Testis (tissue), 2 donors: ENCODE measurements at regions not wholly inside any gene's neighbourhood (a gene's known extent, or its start where the extent isn't known, plus 50 kb on each side); places are given as distances from the start of the nearest gene placed in this dataset.

Source experiments
- DNase-seq: peaks from one replicate; pipeline ENCODE4 v3.0.0-alpha.2; 2019
- H3K27ac ChIP-seq, 2 donors: fragments of 200-600 bp; sonication (generic); one replicate each; pipeline ENCODE4 v1.5.1; 2019
- H3K27me3 ChIP-seq: fragments of 200-600 bp; sonication (generic); one replicate; pipeline ENCODE4 v1.5.1; 2019
- H3K36me3 ChIP-seq: fragments of 200-600 bp; sonication (generic); one replicate; pipeline ENCODE4 v1.5.1; 2017; ENCODE audit warnings: low read depth; ENCODE audit errors: missing control alignments
- H3K4me1 ChIP-seq: fragments of 200-600 bp; sonication (generic); one replicate; pipeline ENCODE4 v1.5.1; 2019
- H3K4me3 ChIP-seq, 2 donors: fragments of 200-600 bp; sonication (generic); one replicate each; pipeline ENCODE4 v1.5.1; 2017 to 2019
- H3K9me3 ChIP-seq: fragments of 200-600 bp; sonication (generic); one replicate; pipeline ENCODE4 v1.5.1; 2017
- CTCF ChIP-seq, 3 experiments: fragments of 450-650 bp in 2 of 3; fragments of 200-600 bp in 1 of 3; sonication (generic) in 1 of 3; IDR thresholded peaks; one replicate each; pipeline ENCODE4 v1.5.1; 2016 to 2019; ENCODE audit warnings: antibody characterized with exemption in 3 of 3, mild to moderate bottlenecking in 2 of 3, moderate library complexity in 1 of 3
- POLR2A ChIP-seq: fragments of 450-650 bp; IDR thresholded peaks from one replicate; pipeline ENCODE4 v1.6.1; 2017; ENCODE audit warnings: antibody characterized with exemption, mild to moderate bottlenecking, moderate library complexity
- WGBS, 2 donors: methylation state at CpG; one replicate each; pipeline ENCODE4 v1.1.5; 2018; 5-methylcytosine and 5-hydroxymethylcytosine counted together
- intact Hi-C: fragments of 100-400 bp; cut with DNase I; formaldehyde crosslinking; loops from one replicate; pipeline ENCODE4 v1.15.1; 2023; ENCODE audit warnings: low total_unique reads

DNA sequence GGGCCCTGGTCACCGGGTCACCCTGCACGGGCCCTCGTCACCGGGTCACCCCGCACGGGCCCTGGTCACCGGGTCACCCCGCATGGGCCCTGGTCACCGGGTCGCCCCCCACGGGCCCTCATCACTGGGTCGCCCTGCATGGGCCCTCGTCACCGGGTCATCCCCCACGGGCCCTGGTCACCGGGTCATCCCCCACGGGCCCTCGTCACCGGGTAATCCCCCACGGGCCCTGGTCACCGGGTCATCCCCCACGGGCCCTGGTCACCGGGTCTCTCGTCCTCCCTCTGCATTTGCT is 77.6 kb downstream of the RIPK4 start:
- Histone ChIP-seq H3K4me3 (no peak overlapping the region), H3K27me3 (no peaks in the 10 kb centered on the region), H3K36me3 (no peaks in the 10 kb centered on the region), H3K9me3 (no peaks in the 10 kb centered on the region), H3K4me1 (no peaks in the 10 kb centered on the region), H3K27ac (no peak overlapping the region)
- 97 to 98% methylated on average over 11 to 24 of the region's 24 CpGs for WGBS, 2 donors
- TF ChIP-seq CTCF (IDR thresholded peaks at IDR 0.05): no peak
- intact Hi-C loops: no loop called here
- DNase-seq: no peak

DNA sequence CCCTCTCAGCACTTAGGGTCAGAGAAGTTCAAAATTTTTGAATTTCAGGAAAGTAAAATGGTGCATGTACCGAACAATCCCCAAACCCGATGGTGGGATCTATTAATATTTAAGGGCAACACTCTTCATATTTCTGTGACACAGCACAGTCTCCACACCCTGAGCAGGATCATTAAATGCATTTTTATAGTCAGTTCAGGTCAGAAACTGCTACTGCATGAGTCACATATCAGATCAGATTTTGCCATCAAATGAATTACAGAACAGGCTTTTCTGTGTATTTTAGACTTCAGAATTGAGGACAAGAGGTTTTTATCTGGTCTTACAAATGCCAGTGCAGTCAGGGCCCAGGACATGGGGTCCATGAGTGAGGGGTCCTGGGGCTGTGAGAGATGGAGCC is 79.2 kb downstream of the RIPK4 start:
- Histone ChIP-seq H3K27me3 (no peaks in the 10 kb centered on the region), H3K27ac (no peak overlapping the region), H3K4me1 (no peaks in the 10 kb centered on the region), H3K36me3 (no peaks in the 10 kb centered on the region), H3K9me3 (no peaks in the 10 kb centered on the region), H3K4me3 (no peak overlapping the region)
- intact Hi-C loops: no loop called here
- TF ChIP-seq CTCF (IDR thresholded peaks at IDR 0.05) (no peak), POLR2A (no peak)
- no peak for DNase-seq
- 97 to 99% methylated on average over 2 of the region's 2 CpGs for WGBS, 2 donors

DNA sequence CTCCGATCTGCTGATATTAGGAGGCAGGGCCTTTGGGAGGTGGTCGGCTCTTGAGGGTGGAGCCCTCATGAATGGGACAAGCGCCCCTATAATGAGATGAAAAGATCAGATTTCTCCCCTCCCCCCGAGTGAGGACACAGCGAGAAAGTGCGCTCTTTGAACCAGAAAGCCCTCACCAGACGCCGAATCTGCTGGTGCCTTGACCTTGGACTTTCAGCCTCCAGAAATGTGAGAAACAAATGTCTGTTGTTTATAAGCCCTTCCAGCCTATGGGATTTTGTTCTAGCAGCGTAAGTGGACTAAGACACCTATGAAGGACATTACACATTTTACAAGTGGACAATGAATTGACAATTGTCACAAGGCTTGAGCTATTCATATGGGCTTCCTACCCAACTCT is 80.2 kb downstream of the RIPK4 start:
- no peaks in the 10 kb centered on the region for H3K9me3 ChIP-seq
- no peaks in the 10 kb centered on the region for H3K27me3 ChIP-seq
- TF ChIP-seq CTCF (IDR thresholded peaks at IDR 0.05) (no peak), POLR2A (no peak)
- H3K4me3 ChIP-seq: no peak overlapping the region
- no peak for DNase-seq
- intact Hi-C loops: no loop called here
- WGBS, 2 donors: 74 to 87% methylated on average over 9 of the region's 9 CpGs
- H3K27ac ChIP-seq: no peak overlapping the region
- no peaks in the 10 kb centered on the region for H3K36me3 ChIP-seq
- no peaks in the 10 kb centered on the region for H3K4me1 ChIP-seq

DNA sequence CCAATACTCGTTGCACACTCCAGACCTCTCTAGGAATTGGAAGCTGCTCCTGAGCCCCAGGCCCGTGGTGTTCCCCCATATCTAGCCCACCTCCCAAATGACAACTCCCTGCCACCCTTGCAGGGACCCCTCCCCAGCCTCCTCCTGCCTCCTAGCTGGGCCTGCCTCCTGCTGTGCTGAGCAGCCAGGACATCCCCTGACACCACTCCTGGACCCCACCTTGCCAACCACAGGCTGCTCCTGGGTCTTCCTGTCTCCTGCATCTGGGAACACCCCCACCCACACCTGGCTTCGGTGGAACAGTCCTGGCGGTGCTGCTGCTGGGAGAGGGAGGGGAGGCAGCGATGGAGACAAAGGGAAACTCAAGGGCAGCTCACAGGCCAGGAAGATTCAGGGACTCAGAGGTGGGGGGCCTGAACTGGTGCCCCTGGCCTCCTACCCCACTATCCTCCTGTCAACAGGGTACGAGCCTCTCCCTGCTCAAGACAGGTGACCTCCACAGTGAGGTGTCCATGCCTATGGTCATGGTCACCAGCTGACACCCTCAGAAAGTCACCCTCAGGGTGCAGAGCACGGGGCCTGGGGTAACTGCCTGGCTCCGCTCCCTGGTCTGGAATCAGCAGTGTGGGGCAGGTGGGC is 81.2 kb downstream of the RIPK4 start:
- H3K9me3 ChIP-seq: no peaks in the 10 kb centered on the region
- WGBS, 2 donors: 91 to 97% methylated on average over 7 to 8 of the region's 8 CpGs
- H3K36me3 ChIP-seq: no peaks in the 10 kb centered on the region
- TF ChIP-seq CTCF (IDR thresholded peaks at IDR 0.05): no peak
- TF ChIP-seq POLR2A: no peak
- intact Hi-C loops: no loop called here
- H3K27me3 ChIP-seq: no peaks in the 10 kb centered on the region
- H3K4me1 ChIP-seq: no peaks in the 10 kb centered on the region
- no peak overlapping the region for H3K4me3 ChIP-seq
- H3K27ac ChIP-seq: no peak overlapping the region
- DNase-seq: no peak

GRCh38 chr21:41684381-41685245 is 82.2 kb downstream of the RIPK4 start:
- no peaks in the 10 kb centered on the region for H3K27me3 ChIP-seq
- 63 to 64% methylated on average over 26 of the region's 26 CpGs for WGBS, 2 donors
- intact Hi-C loops: no loop called here
- no peaks in the 10 kb centered on the region for H3K36me3 ChIP-seq
- no peaks in the 10 kb centered on the region for H3K4me1 ChIP-seq
- TF ChIP-seq CTCF (IDR thresholded peaks at IDR 0.05) (no peak), POLR2A (no peak)
- H3K9me3 ChIP-seq: no peaks in the 10 kb centered on the region
- H3K4me3 ChIP-seq: no peak overlapping the region
- no peak for DNase-seq
- H3K27ac ChIP-seq: no peak overlapping the region
